ENCODE measurements at regions not wholly inside any gene's neighbourhood (a gene's known extent, or its start where the extent isn't known, plus 50 kb on each side); places are given as distances from the start of the nearest gene placed in this dataset.

GRCh38 chr17:54834086-54834485, 66.6 kb upstream of the TOM1L1 start:
- intact Hi-C loops (cut with DNase I) = no loop called here
- Histone ChIP-seq H3K4me3 (no peak overlapping the region), H3K9me3 (no peaks in the 10 kb centered on the region), H3K27ac (no peak overlapping the region), H3K27me3 (no peaks in the 10 kb centered on the region), H3K4me1 (no peaks in the 10 kb centered on the region), H3K36me3 (no peaks in the 10 kb centered on the region)
- no peak for DNase-seq
- 33 to 55% methylated on average over 3 of the region's 3 CpGs for WGBS, 2 donors
- no peak for TF ChIP-seq POLR2A (IDR thresholded peaks at IDR 0.05)
- TF ChIP-seq, protein P1, sequence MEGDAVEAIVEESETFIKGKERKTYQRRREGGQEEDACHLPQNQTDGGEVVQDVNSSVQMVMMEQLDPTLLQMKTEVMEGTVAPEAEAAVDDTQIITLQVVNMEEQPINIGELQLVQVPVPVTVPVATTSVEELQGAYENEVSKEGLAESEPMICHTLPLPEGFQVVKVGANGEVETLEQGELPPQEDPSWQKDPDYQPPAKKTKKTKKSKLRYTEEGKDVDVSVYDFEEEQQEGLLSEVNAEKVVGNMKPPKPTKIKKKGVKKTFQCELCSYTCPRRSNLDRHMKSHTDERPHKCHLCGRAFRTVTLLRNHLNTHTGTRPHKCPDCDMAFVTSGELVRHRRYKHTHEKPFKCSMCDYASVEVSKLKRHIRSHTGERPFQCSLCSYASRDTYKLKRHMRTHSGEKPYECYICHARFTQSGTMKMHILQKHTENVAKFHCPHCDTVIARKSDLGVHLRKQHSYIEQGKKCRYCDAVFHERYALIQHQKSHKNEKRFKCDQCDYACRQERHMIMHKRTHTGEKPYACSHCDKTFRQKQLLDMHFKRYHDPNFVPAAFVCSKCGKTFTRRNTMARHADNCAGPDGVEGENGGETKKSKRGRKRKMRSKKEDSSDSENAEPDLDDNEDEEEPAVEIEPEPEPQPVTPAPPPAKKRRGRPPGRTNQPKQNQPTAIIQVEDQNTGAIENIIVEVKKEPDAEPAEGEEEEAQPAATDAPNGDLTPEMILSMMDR (IDR thresholded peaks at IDR 0.05) = no peak

GRCh38 chr17:54835015-54835414, 65.6 kb upstream of the TOM1L1 start:
- no peak for DNase-seq
- no peaks in the 10 kb centered on the region for H3K4me1 ChIP-seq

DNA sequence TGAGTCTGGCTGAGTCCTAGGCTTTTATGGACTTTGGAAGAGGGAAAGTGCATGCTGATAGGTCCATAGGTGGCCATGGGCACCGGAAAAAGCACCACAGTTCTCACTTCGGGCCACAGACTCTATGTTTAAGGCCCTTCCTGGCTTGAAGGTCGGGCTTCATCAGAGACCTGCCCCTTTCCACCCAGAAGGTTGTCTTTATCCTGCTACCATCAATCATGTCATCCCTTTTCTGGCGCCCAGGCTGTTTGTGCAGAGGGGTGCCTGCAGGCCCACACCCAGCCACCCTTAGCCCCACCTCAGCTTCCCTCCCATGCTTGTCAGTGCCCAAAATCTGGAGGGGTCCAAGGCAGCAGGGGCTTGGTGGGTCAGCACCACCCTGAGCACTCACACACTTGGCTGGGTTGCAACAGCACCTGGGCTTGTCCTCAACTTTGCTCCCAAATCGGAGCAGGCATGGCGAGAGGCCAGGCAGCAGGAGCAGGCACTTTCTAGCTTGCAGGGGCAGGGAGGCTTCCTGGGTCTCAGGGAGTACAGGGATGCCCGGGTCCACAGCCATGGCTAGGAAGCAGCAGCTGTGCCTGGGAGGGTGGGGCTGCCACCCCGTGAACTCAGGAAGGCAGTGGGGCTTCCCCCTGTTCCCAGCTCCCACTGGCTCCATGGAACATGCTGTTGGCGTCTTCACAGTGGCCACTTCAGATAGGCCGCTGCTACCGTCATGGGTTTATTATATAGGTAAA, 63.8 kb upstream of the TOM1L1 start:
- H3K4me1 ChIP-seq = no peaks in the 10 kb centered on the region
- H3K27me3 ChIP-seq = no peaks in the 10 kb centered on the region
- H3K9me3 ChIP-seq = no peaks in the 10 kb centered on the region
- intact Hi-C loops (cut with DNase I) = no loop called here
- no peaks in the 10 kb centered on the region for H3K36me3 ChIP-seq
- DNase-seq = no peak
- 74 to 80% methylated on average over 8 of the region's 11 CpGs for WGBS, 2 donors
- TF ChIP-seq POLR2A (IDR thresholded peaks at IDR 0.05) = no peak
- TF ChIP-seq, protein P1 (IDR thresholded peaks at IDR 0.05) = no peak
- no peak overlapping the region for H3K27ac ChIP-seq
- H3K4me3 ChIP-seq = no peak overlapping the region

More at GRCh38 chr17:54835015-54835414, 65.6 kb upstream of the TOM1L1 start:
- no peaks in the 10 kb centered on the region for H3K27me3 ChIP-seq
- H3K9me3 ChIP-seq = no peaks in the 10 kb centered on the region
- H3K36me3 ChIP-seq = no peaks in the 10 kb centered on the region
- WGBS, 2 donors = 49 to 56% methylated on average over 2 of the region's 2 CpGs
- no peak overlapping the region for H3K27ac ChIP-seq
- TF ChIP-seq POLR2A (IDR thresholded peaks at IDR 0.05) = no peak
- TF ChIP-seq, protein P1 (IDR thresholded peaks at IDR 0.05) = no peak
- intact Hi-C loops (cut with DNase I) = no loop called here
- H3K4me3 ChIP-seq = no peak overlapping the region

GRCh38 chr17:54838651-54839421, 61.8 kb upstream of the TOM1L1 start:
- Histone ChIP-seq H3K36me3 (no peaks in the 10 kb centered on the region), H3K4me3 (no peak overlapping the region), H3K9me3 (no peaks in the 10 kb centered on the region), H3K27ac (no peak overlapping the region), H3K4me1 (no peaks in the 10 kb centered on the region), H3K27me3 (no peaks in the 10 kb centered on the region)
- WGBS, 2 donors = 47 to 61% methylated on average over 3 of the region's 3 CpGs
- TF ChIP-seq, protein P1 (IDR thresholded peaks at IDR 0.05) = no peak
- TF ChIP-seq POLR2A (IDR thresholded peaks at IDR 0.05) = no peak
- DNase-seq = no peak
- intact Hi-C loops (cut with DNase I) = no loop called here

- Histone ChIP-seq H3K36me3 (no peaks in the 10 kb centered on the region), H3K27ac (no peak overlapping the region), H3K9me3 (no peaks in the 10 kb centered on the region), H3K27me3 (no peaks in the 10 kb centered on the region), H3K4me3 (no peak overlapping the region), H3K4me1 (no peaks in the 10 kb centered on the region)
- TF ChIP-seq, protein P1 (IDR thresholded peaks at IDR 0.05) = no peak
- no peak for TF ChIP-seq POLR2A (IDR thresholded peaks at IDR 0.05)
- intact Hi-C loops (cut with DNase I) = no loop called here
- DNase-seq = no peak
- 83 to 91% methylated on average over 1 of the region's 1 CpG for WGBS, 2 donors
Observed at GRCh38 chr17:54839447-54839846, 61.2 kb upstream of the TOM1L1 start.

All from esophagus squamous epithelium (tissue), 5 donors.